ENCODE measurements at regions not wholly inside any gene's neighbourhood (a gene's known extent, or its start where the extent isn't known, plus 50 kb on each side); places are given as distances from the start of the nearest gene placed in this dataset.

GRCh38 chr3:152100491-152101132 lies 168.1 kb upstream of the MBNL1 start:
- no peak for DNase-seq

GRCh38 chr3:152102410-152102809 lies 166.3 kb upstream of the MBNL1 start:
- no peak for ATAC-seq
- 82% methylated on average over 7 of the region's 7 CpGs for WGBS

More at GRCh38 chr3:152100491-152101132, 168.1 kb upstream of the MBNL1 start:
- WGBS, result 87% methylated on average over 3 of the region's 3 CpGs
- Histone ChIP-seq H3K27ac (ENCODE audit: low read length) (no peak overlapping the region), H3K9me3 (ENCODE audit: control insufficient read depth, low read length) (no peaks in the 10 kb centered on the region), H3K27me3 (ENCODE audit: control insufficient read depth, insufficient read depth) (no peaks in the 10 kb centered on the region), H3K4me3 (ENCODE audit: low read length) (no peak overlapping the region), H3K4me1 (ENCODE audit: control insufficient read depth, insufficient read depth, low read length) (no peaks in the 10 kb centered on the region)
- intact Hi-C loops (cut with DNase I), result no loop called here
- no peak for ATAC-seq

GRCh38 chr3:152103257-152103656 lies 165.5 kb upstream of the MBNL1 start:
- Histone ChIP-seq H3K27ac (ENCODE audit: low read length) (no peak overlapping the region), H3K4me1 (ENCODE audit: control insufficient read depth, insufficient read depth, low read length) (no peaks in the 10 kb centered on the region), H3K4me3 (ENCODE audit: low read length) (no peak overlapping the region), H3K27me3 (ENCODE audit: control insufficient read depth, insufficient read depth) (no peaks in the 10 kb centered on the region), H3K9me3 (ENCODE audit: control insufficient read depth, low read length) (no peaks in the 10 kb centered on the region)
- ATAC-seq (no peak), DNase-seq (no peak)
- WGBS, result 94% methylated on average over 1 of the region's 1 CpG
- intact Hi-C loops (cut with DNase I), result no loop called here

More at GRCh38 chr3:152102410-152102809, 166.3 kb upstream of the MBNL1 start:
- no peaks in the 10 kb centered on the region for H3K9me3 ChIP-seq (ENCODE audit: control insufficient read depth, low read length)
- DNase-seq, result no peak
- H3K4me1 ChIP-seq (ENCODE audit: control insufficient read depth, insufficient read depth, low read length), result no peaks in the 10 kb centered on the region
- H3K4me3 ChIP-seq (ENCODE audit: low read length), result no peak overlapping the region
- intact Hi-C loops (cut with DNase I), result no loop called here
- H3K27me3 ChIP-seq (ENCODE audit: control insufficient read depth, insufficient read depth), result no peaks in the 10 kb centered on the region
- no peak overlapping the region for H3K27ac ChIP-seq (ENCODE audit: low read length)

GRCh38 chr3:152104847-152105415 lies 163.8 kb upstream of the MBNL1 start:
- WGBS, result 81% methylated on average over 3 of the region's 3 CpGs
- DNase-seq, result no peak
- ATAC-seq, result no peak
- intact Hi-C loops (cut with DNase I), result no loop called here
- H3K27me3 ChIP-seq (ENCODE audit: control insufficient read depth, insufficient read depth), result no peaks in the 10 kb centered on the region
- H3K9me3 ChIP-seq (ENCODE audit: control insufficient read depth, low read length), result no peaks in the 10 kb centered on the region
- H3K4me3 ChIP-seq (ENCODE audit: low read length), result no peak overlapping the region
- no peak overlapping the region for H3K27ac ChIP-seq (ENCODE audit: low read length)
- no peaks in the 10 kb centered on the region for H3K4me1 ChIP-seq (ENCODE audit: control insufficient read depth, insufficient read depth, low read length)

- DNase-seq (no peak), ATAC-seq (no peak)
- Histone ChIP-seq H3K4me1 (ENCODE audit: control insufficient read depth, insufficient read depth, low read length) (no peaks in the 10 kb centered on the region), H3K4me3 (ENCODE audit: low read length) (no peak overlapping the region), H3K9me3 (ENCODE audit: control insufficient read depth, low read length) (no peaks in the 10 kb centered on the region), H3K27me3 (ENCODE audit: control insufficient read depth, insufficient read depth) (no peaks in the 10 kb centered on the region), H3K27ac (ENCODE audit: low read length) (no peak overlapping the region)
- intact Hi-C loops (cut with DNase I), result no loop called here
- 67% methylated on average over 5 of the region's 5 CpGs for WGBS
These were observed 163.3 kb upstream of the MBNL1 start for GRCh38 chr3:152105446-152105845.

- no peak for ATAC-seq
- intact Hi-C loops (cut with DNase I), result no loop called here
These were observed 159.7 kb upstream of the MBNL1 start for GRCh38 chr3:152109038-152109437.

GRCh38 chr3:152113413-152113812 lies 155.3 kb upstream of the MBNL1 start:
- WGBS, result 94% methylated on average over 1 of the region's 1 CpG
- Histone ChIP-seq H3K27ac (ENCODE audit: low read length) (no peak overlapping the region), H3K4me3 (ENCODE audit: low read length) (no peak overlapping the region), H3K9me3 (ENCODE audit: control insufficient read depth, low read length) (no peaks in the 10 kb centered on the region), H3K4me1 (ENCODE audit: control insufficient read depth, insufficient read depth, low read length) (no peaks in the 10 kb centered on the region), H3K27me3 (ENCODE audit: control insufficient read depth, insufficient read depth) (no peaks in the 10 kb centered on the region)
- DNase-seq, result no peak
- intact Hi-C loops (cut with DNase I), result no loop called here
- no peak for ATAC-seq

More at GRCh38 chr3:152109038-152109437, 159.7 kb upstream of the MBNL1 start:
- no peaks in the 10 kb centered on the region for H3K27me3 ChIP-seq (ENCODE audit: control insufficient read depth, insufficient read depth)
- DNase-seq, result no peak
- no peaks in the 10 kb centered on the region for H3K4me1 ChIP-seq (ENCODE audit: control insufficient read depth, insufficient read depth, low read length)
- no peak overlapping the region for H3K4me3 ChIP-seq (ENCODE audit: low read length)
- H3K27ac ChIP-seq (ENCODE audit: low read length), result no peak overlapping the region
- H3K9me3 ChIP-seq (ENCODE audit: control insufficient read depth, low read length), result no peaks in the 10 kb centered on the region

- H3K27ac ChIP-seq (ENCODE audit: low read length), result no peak overlapping the region
- WGBS, result 65% methylated on average over 2 of the region's 2 CpGs
- intact Hi-C loops (cut with DNase I), result no loop called here
- DNase-seq (no peak), ATAC-seq (no peak)
- H3K4me3 ChIP-seq (ENCODE audit: low read length), result no peak overlapping the region
- no peaks in the 10 kb centered on the region for H3K27me3 ChIP-seq (ENCODE audit: control insufficient read depth, insufficient read depth)
- no peaks in the 10 kb centered on the region for H3K9me3 ChIP-seq (ENCODE audit: control insufficient read depth, low read length)
- no peaks in the 10 kb centered on the region for H3K4me1 ChIP-seq (ENCODE audit: control insufficient read depth, insufficient read depth, low read length)
These were observed 154.6 kb upstream of the MBNL1 start for GRCh38 chr3:152113992-152114651.

- ATAC-seq (no peak), DNase-seq (no peak)
- WGBS, result 81% methylated on average over 2 of the region's 2 CpGs
- Histone ChIP-seq H3K27ac (ENCODE audit: low read length) (no peak overlapping the region), H3K27me3 (ENCODE audit: control insufficient read depth, insufficient read depth) (no peaks in the 10 kb centered on the region), H3K9me3 (ENCODE audit: control insufficient read depth, low read length) (no peaks in the 10 kb centered on the region), H3K4me1 (ENCODE audit: control insufficient read depth, insufficient read depth, low read length) (no peaks in the 10 kb centered on the region), H3K4me3 (ENCODE audit: low read length) (no peak overlapping the region)
- intact Hi-C loops (cut with DNase I), result no loop called here
These were observed 148.0 kb upstream of the MBNL1 start for GRCh38 chr3:152120601-152121269.

- Histone ChIP-seq H3K27ac (ENCODE audit: low read length) (no peak overlapping the region), H3K4me1 (ENCODE audit: control insufficient read depth, insufficient read depth, low read length) (no peaks in the 10 kb centered on the region), H3K9me3 (ENCODE audit: control insufficient read depth, low read length) (no peaks in the 10 kb centered on the region), H3K4me3 (ENCODE audit: low read length) (no peak overlapping the region), H3K27me3 (ENCODE audit: control insufficient read depth, insufficient read depth) (no peaks in the 10 kb centered on the region)
- 57% methylated on average over 1 of the region's 1 CpG for WGBS
- DNase-seq (no peak), ATAC-seq (peak; percentile 47 to 64)
- intact Hi-C loops (cut with DNase I), result no loop called here
These were observed 147.5 kb upstream of the MBNL1 start for GRCh38 chr3:152121270-152121636.

GRCh38 chr3:152122851-152123250 lies 145.9 kb upstream of the MBNL1 start:
- H3K9me3 ChIP-seq (ENCODE audit: control insufficient read depth, low read length), result no peaks in the 10 kb centered on the region
- H3K4me1 ChIP-seq (ENCODE audit: control insufficient read depth, insufficient read depth, low read length), result no peaks in the 10 kb centered on the region
- ATAC-seq, result no peak
- H3K27me3 ChIP-seq (ENCODE audit: control insufficient read depth, insufficient read depth), result no peaks in the 10 kb centered on the region
- no peak overlapping the region for H3K4me3 ChIP-seq (ENCODE audit: low read length)
- DNase-seq, result no peak
- 72% methylated on average over 5 of the region's 5 CpGs for WGBS
- no peak overlapping the region for H3K27ac ChIP-seq (ENCODE audit: low read length)
- intact Hi-C loops (cut with DNase I), result no loop called here
